ENCODE measurements at regions not wholly inside any gene's neighbourhood (a gene's known extent, or its start where the extent isn't known, plus 50 kb on each side); places are given as distances from the start of the nearest gene placed in this dataset.

GRCh38 chr10:84784749-84785148 lies 456.4 kb downstream of the CCSER2 start:
- intact Hi-C loops (cut with DNase I) = no loop called here

GRCh38 chr10:84789026-84789425 lies 460.6 kb downstream of the CCSER2 start:
- DNase-seq (no peak), FAIRE-seq (no peak)
- Histone ChIP-seq H3K36me3 (ENCODE audit: control insufficient read depth in 2 of 3, insufficient read depth in 3 of 3, low read length in 3 of 3) (no peaks in the 10 kb centered on the region), H3K9me3 (ENCODE audit: control insufficient read depth in 2 of 3, insufficient read depth in 1 of 3, low read length in 3 of 3) (no peaks in the 10 kb centered on the region), H3K4me3 (ENCODE audit: low read length in 3 of 3) (no peak overlapping the region), H3K9ac (ENCODE audit: low read length in 3 of 3) (no peak overlapping the region), H3K4me1 (ENCODE audit: control insufficient read depth in 2 of 3, insufficient read depth in 2 of 3, low read depth in 1 of 3, low read length in 3 of 3) (no peaks in the 10 kb centered on the region), H3K27ac (ENCODE audit: low read depth in 2 of 2, low read length in 2 of 2) (no peak overlapping the region), H3K27me3 (ENCODE audit: control insufficient read depth, insufficient read depth, low read length) (no peaks in the 10 kb centered on the region)
- intact Hi-C loops (cut with DNase I) = no loop called here
- no peak for TF ChIP-seq CTCF (IDR thresholded peaks at IDR 0.05; ENCODE audit: borderline replicate concordance, extremely low read depth, insufficient read depth)

More at GRCh38 chr10:84784749-84785148, 456.4 kb downstream of the CCSER2 start:
- no peaks in the 10 kb centered on the region for H3K9me3 ChIP-seq (ENCODE audit: control insufficient read depth in 2 of 3, insufficient read depth in 1 of 3, low read length in 3 of 3)
- no peak overlapping the region for H3K9ac ChIP-seq (ENCODE audit: low read length in 3 of 3)
- no peaks in the 10 kb centered on the region for H3K27me3 ChIP-seq (ENCODE audit: control insufficient read depth, insufficient read depth, low read length)
- no peaks in the 10 kb centered on the region for H3K4me1 ChIP-seq (ENCODE audit: control insufficient read depth in 2 of 3, insufficient read depth in 2 of 3, low read depth in 1 of 3, low read length in 3 of 3)
- no peaks in the 10 kb centered on the region for H3K36me3 ChIP-seq (ENCODE audit: control insufficient read depth in 2 of 3, insufficient read depth in 3 of 3, low read length in 3 of 3)
- FAIRE-seq (no peak), DNase-seq (no peak)
- TF ChIP-seq CTCF (IDR thresholded peaks at IDR 0.05; ENCODE audit: borderline replicate concordance, extremely low read depth, insufficient read depth) = no peak
- no peak overlapping the region for H3K4me3 ChIP-seq (ENCODE audit: low read length in 3 of 3)
- no peak overlapping the region for H3K27ac ChIP-seq (ENCODE audit: low read depth in 2 of 2, low read length in 2 of 2)

GRCh38 chr10:84798312-84798711 lies 469.9 kb downstream of the CCSER2 start:
- no peaks in the 10 kb centered on the region for H3K9me3 ChIP-seq (ENCODE audit: control insufficient read depth in 2 of 3, insufficient read depth in 1 of 3, low read length in 3 of 3)
- no peak overlapping the region for H3K9ac ChIP-seq (ENCODE audit: low read length in 3 of 3)
- no peak for TF ChIP-seq CTCF (IDR thresholded peaks at IDR 0.05; ENCODE audit: borderline replicate concordance, extremely low read depth, insufficient read depth)
- H3K27me3 ChIP-seq (ENCODE audit: control insufficient read depth, insufficient read depth, low read length) = no peaks in the 10 kb centered on the region
- intact Hi-C loops (cut with DNase I) = no loop called here
- DNase-seq (no peak), FAIRE-seq (no peak)
- H3K4me1 ChIP-seq (ENCODE audit: control insufficient read depth in 2 of 3, insufficient read depth in 2 of 3, low read depth in 1 of 3, low read length in 3 of 3) = no peaks in the 10 kb centered on the region
- no peak overlapping the region for H3K27ac ChIP-seq (ENCODE audit: low read depth in 2 of 2, low read length in 2 of 2)
- H3K4me3 ChIP-seq (ENCODE audit: low read length in 3 of 3) = no peak overlapping the region
- H3K36me3 ChIP-seq (ENCODE audit: control insufficient read depth in 2 of 3, insufficient read depth in 3 of 3, low read length in 3 of 3) = no peaks in the 10 kb centered on the region

- FAIRE-seq (no peak), DNase-seq (no peak)
- no peak for TF ChIP-seq CTCF (IDR thresholded peaks at IDR 0.05; ENCODE audit: borderline replicate concordance, extremely low read depth, insufficient read depth)
- Histone ChIP-seq H3K9me3 (ENCODE audit: control insufficient read depth in 2 of 3, insufficient read depth in 1 of 3, low read length in 3 of 3) (no peaks in the 10 kb centered on the region), H3K36me3 (ENCODE audit: control insufficient read depth in 2 of 3, insufficient read depth in 3 of 3, low read length in 3 of 3) (no peaks in the 10 kb centered on the region), H3K27ac (ENCODE audit: low read depth in 2 of 2, low read length in 2 of 2) (no peak overlapping the region), H3K27me3 (ENCODE audit: control insufficient read depth, insufficient read depth, low read length) (no peaks in the 10 kb centered on the region), H3K4me1 (ENCODE audit: control insufficient read depth in 2 of 3, insufficient read depth in 2 of 3, low read depth in 1 of 3, low read length in 3 of 3) (no peaks in the 10 kb centered on the region), H3K9ac (ENCODE audit: low read length in 3 of 3) (no peak overlapping the region), H3K4me3 (ENCODE audit: low read length in 3 of 3) (no peak overlapping the region)
- intact Hi-C loops (cut with DNase I) = no loop called here
Measured at GRCh38 chr10:84801156-84801555, 472.8 kb downstream of the CCSER2 start.

Measured in kidney (tissue), 13 donors.